Esophagus squamous epithelium (tissue), 4 donors: ENCODE measurements at regions not wholly inside any gene's neighbourhood (a gene's known extent, or its start where the extent isn't known, plus 50 kb on each side); places are given as distances from the start of the nearest gene placed in this dataset.

Experiments used
- CTCF ChIP-seq, 6 experiments: fragments of 450-650 bp in 4 of 6; fragments of 200-600 bp in 2 of 6; sonication (generic) in 2 of 6; IDR thresholded peaks; one replicate each; pipeline ENCODE4 v1.5.1; 2016 to 2019; ENCODE audit warnings: antibody characterized with exemption in 6 of 6, mild to moderate bottlenecking in 4 of 6, moderate library complexity in 4 of 6
- POLR2A ChIP-seq, 4 donors: fragments of 450-650 bp; IDR thresholded peaks; one replicate each; pipeline ENCODE4 v1.6.1; 2017; ENCODE audit warnings: antibody characterized with exemption in 4 of 4, mild to moderate bottlenecking in 4 of 4, moderate library complexity in 3 of 4

GRCh38 chr13:104106705-104107393, 1040.6 kb upstream of the SLC10A2 start:
- no peak for TF ChIP-seq CTCF (IDR thresholded peaks at IDR 0.05)
- no peak for TF ChIP-seq POLR2A (IDR thresholded peaks at IDR 0.05)
